Fibroblast of lung (primary cell): ENCODE measurements at regions not wholly inside any gene's neighbourhood (a gene's known extent, or its start where the extent isn't known, plus 50 kb on each side); places are given as distances from the start of the nearest gene placed in this dataset.
"Not testable (repeated sequence)": the region's sequence is repeated elsewhere in the genome, so short reads cannot be mapped to it uniquely, and the experiment has no call there.

ENCODE experiments used
- DNase-seq, 2 donors: peaks; one replicate each; pipeline versions ENCODE4 v3.0.0 to v3.0.0-alpha.2; 2010; ENCODE audit warnings: low read depth in 2 of 2
- H2AFZ ChIP-seq: 2 replicates; pipeline ENCODE4 v1.5.1; 2012; ENCODE audit warnings: low read length, control low read depth, inconsistent platforms
- H3K27ac ChIP-seq: 2 replicates; pipeline ENCODE4 v1.5.1; 2011; ENCODE audit warnings: low read length, control low read depth; ENCODE audit not compliant: insufficient read depth
- H3K27me3 ChIP-seq: 2 replicates; pipeline ENCODE4 v1.5.1; 2011; ENCODE audit warnings: mild to moderate bottlenecking, low read length; ENCODE audit not compliant: control insufficient read depth, insufficient read depth
- H3K36me3 ChIP-seq: 2 replicates; pipeline ENCODE4 v1.5.1; 2011; ENCODE audit warnings: low read length; ENCODE audit not compliant: control insufficient read depth, insufficient read depth
- H3K4me1 ChIP-seq: 2 replicates; pipeline ENCODE4 v1.5.1; 2011; ENCODE audit warnings: low read length; ENCODE audit not compliant: control insufficient read depth, insufficient read depth; ENCODE audit errors: extremely low read depth
- H3K4me2 ChIP-seq: 2 replicates; pipeline ENCODE4 v1.5.1; 2011; ENCODE audit warnings: low read length, control low read depth; ENCODE audit not compliant: insufficient read depth; ENCODE audit errors: extremely low read depth
- H3K4me3 ChIP-seq, 4 experiments: fragments of 200-600 bp in 1 of 4; sonication (generic) in 1 of 4; replicated peaks in 1 of 4; 2 replicates each; pipeline ENCODE4 v1.5.1; 2011 to 2016; ENCODE audit warnings: low read length in 4 of 4, low read depth in 3 of 4, mild to moderate bottlenecking in 3 of 4, control low read depth in 2 of 4, inconsistent platforms in 1 of 4, mixed read lengths in 1 of 4; ENCODE audit not compliant: insufficient read depth in 1 of 4; ENCODE audit errors: control extremely low read depth in 1 of 4
- H3K79me2 ChIP-seq: 2 replicates; pipeline ENCODE4 v1.5.1; 2012; ENCODE audit warnings: mild to moderate bottlenecking, low read length, inconsistent platforms; ENCODE audit not compliant: control insufficient read depth, insufficient read depth
- H3K9ac ChIP-seq: 2 replicates; pipeline ENCODE4 v1.5.1; 2011; ENCODE audit warnings: mild to moderate bottlenecking, low read length, control low read depth; ENCODE audit not compliant: insufficient read depth
- H3K9me3 ChIP-seq: 2 replicates; pipeline ENCODE4 v1.5.1; 2012; ENCODE audit warnings: low read depth, low read length; ENCODE audit not compliant: control insufficient read depth, insufficient read depth
- H4K20me1 ChIP-seq: 2 replicates; pipeline ENCODE4 v1.5.1; 2011; ENCODE audit warnings: low read length; ENCODE audit not compliant: control insufficient read depth, insufficient read depth; ENCODE audit errors: extremely low read depth
- CTCF ChIP-seq, 2 donors: IDR thresholded peaks in 1 of 2; conservative IDR thresholded peaks in 1 of 2; 1 replicate in 1 of 2; 2 replicates in 1 of 2; pipeline ENCODE4 v1.5.1; 2011 to 2012; ENCODE audit warnings: low read length in 2 of 2, control low read depth in 1 of 2, inconsistent platforms in 1 of 2, low read depth in 1 of 2, mild to moderate bottlenecking in 1 of 2
- EZH2 ChIP-seq: IDR thresholded peaks from 2 replicates; pipeline ENCODE4 v1.5.1; 2012; ENCODE audit warnings: low read length, control low read depth, mild to moderate bottlenecking; ENCODE audit errors: missing control alignments

- H3K4me1 ChIP-seq, H4K20me1 ChIP-seq, H3K9ac ChIP-seq, H3K4me3 ChIP-seq, H3K4me2 ChIP-seq, H3K27me3 ChIP-seq, H2AFZ ChIP-seq, H3K9me3 ChIP-seq, H3K36me3 ChIP-seq, H3K27ac ChIP-seq, H3K79me2 ChIP-seq: not testable (repeated sequence)
- TF ChIP-seq CTCF (conservative IDR thresholded peaks at IDR 0.05 in 1 of 2, IDR thresholded peaks at IDR 0.05 in 1 of 2; ENCODE audit: low read depth in 1 of 2, low read length in 2 of 2) = peak in 1 of 2 donors; percentile 21
- peak; percentile 9 to 46 for DNase-seq
Observed at GRCh38 chr7:32765649-32766251, 125.8 kb downstream of the KBTBD2 start.

- no peak overlapping the region for H3K27ac ChIP-seq
- H2AFZ ChIP-seq = no peak overlapping the region
- no peaks in the 10 kb centered on the region for H3K27me3 ChIP-seq
- no peak for DNase-seq
- no peak for TF ChIP-seq EZH2
- TF ChIP-seq CTCF (conservative IDR thresholded peaks at IDR 0.05 in 1 of 2, IDR thresholded peaks at IDR 0.05 in 1 of 2; ENCODE audit: low read depth in 1 of 2, low read length in 2 of 2) = no peak
- H4K20me1 ChIP-seq = no peaks in the 10 kb centered on the region
- no peaks in the 10 kb centered on the region for H3K79me2 ChIP-seq
- no peak overlapping the region for H3K4me2 ChIP-seq
- no peak overlapping the region for H3K9ac ChIP-seq
- no peaks in the 10 kb centered on the region for H3K4me1 ChIP-seq
- H3K9me3 ChIP-seq = no peaks in the 10 kb centered on the region
- H3K4me3 ChIP-seq = no peak overlapping the region
- H3K36me3 ChIP-seq = no peaks in the 10 kb centered on the region
Observed at GRCh38 chr7:32765185-32765584, 126.4 kb downstream of the KBTBD2 start.

DNA sequence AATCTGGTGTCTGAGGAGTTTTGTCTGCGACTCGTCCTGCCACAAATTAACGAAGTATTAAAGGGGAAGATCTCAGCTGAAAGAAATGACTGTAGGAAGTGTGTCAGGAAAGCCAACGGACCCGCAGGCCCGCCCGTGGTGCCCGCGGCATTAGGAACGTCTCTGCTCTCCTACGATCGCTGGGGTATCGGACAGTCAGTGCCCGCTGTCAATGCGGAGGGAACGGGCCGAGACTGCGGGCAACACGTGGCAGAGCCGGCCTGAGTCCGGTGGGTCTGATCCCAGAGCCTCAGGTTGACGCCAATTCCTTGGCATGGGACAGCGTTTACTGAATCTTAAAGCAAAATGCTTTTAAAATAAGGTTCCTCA is 128.7 kb downstream of the KBTBD2 start:
- Histone ChIP-seq H3K4me3 (no peak overlapping the region), H3K4me1 (no peaks in the 10 kb centered on the region), H3K79me2 (no peaks in the 10 kb centered on the region), H3K9ac (no peak overlapping the region), H3K9me3 (no peaks in the 10 kb centered on the region), H3K4me2 (no peak overlapping the region), H3K27me3 (no peaks in the 10 kb centered on the region), H4K20me1 (no peaks in the 10 kb centered on the region), H3K36me3 (no peaks in the 10 kb centered on the region), H2AFZ (no peak overlapping the region), H3K27ac (no peak overlapping the region)
- DNase-seq = no peak
- TF ChIP-seq CTCF (conservative IDR thresholded peaks at IDR 0.05 in 1 of 2, IDR thresholded peaks at IDR 0.05 in 1 of 2; ENCODE audit: low read depth in 1 of 2, low read length in 2 of 2) (no peak), EZH2 (no peak)

GRCh38 chr7:32762206-32762924 is 129.2 kb downstream of the KBTBD2 start:
- H3K4me3 ChIP-seq = peak overlapping the region in 1 of 4 experiments; percentile 14
- H4K20me1 ChIP-seq, H3K4me2 ChIP-seq, H3K27me3 ChIP-seq, H3K9me3 ChIP-seq, H3K9ac ChIP-seq, H3K36me3 ChIP-seq, H3K4me1 ChIP-seq, DNase-seq, H3K79me2 ChIP-seq, H2AFZ ChIP-seq, H3K27ac ChIP-seq: not testable (repeated sequence)
